ENCODE measurements at regions not wholly inside any gene's neighbourhood (a gene's known extent, or its start where the extent isn't known, plus 50 kb on each side); places are given as distances from the start of the nearest gene placed in this dataset.
"Not testable (repeated sequence)": the region's sequence is repeated elsewhere in the genome, so short reads cannot be mapped to it uniquely, and the experiment has no call there.

GRCh38 chr20:25879096-25879495 is 182.4 kb upstream of the ZNF337 start:
- H3K4me3 ChIP-seq (ENCODE audit: low read length, poor library complexity, severe bottlenecking); H3K4me1 ChIP-seq (ENCODE audit: insufficient read depth, low read length, poor library complexity, severe bottlenecking); H3F3A ChIP-seq (ENCODE audit: low read depth); H3K9me3 ChIP-seq (ENCODE audit: insufficient read depth, low read depth, low read length); H2AFZ ChIP-seq (ENCODE audit: low read length); H3K36me3 ChIP-seq (ENCODE audit: insufficient read depth, low read length); H3K79me2 ChIP-seq (ENCODE audit: insufficient read depth, low read length); H3K27me3 ChIP-seq (ENCODE audit: insufficient read depth, low read length, poor library complexity, severe bottlenecking); H3K9ac ChIP-seq (ENCODE audit: low read depth, low read length, poor library complexity, severe bottlenecking); H3K9me2 ChIP-seq (replicated peaks; ENCODE audit: low read depth, low read length); H4K20me1 ChIP-seq (ENCODE audit: insufficient read depth, low read length, poor library complexity, severe bottlenecking); H3K4me2 ChIP-seq (ENCODE audit: low read depth, low read length, poor library complexity, severe bottlenecking): not testable (repeated sequence)

DNA sequence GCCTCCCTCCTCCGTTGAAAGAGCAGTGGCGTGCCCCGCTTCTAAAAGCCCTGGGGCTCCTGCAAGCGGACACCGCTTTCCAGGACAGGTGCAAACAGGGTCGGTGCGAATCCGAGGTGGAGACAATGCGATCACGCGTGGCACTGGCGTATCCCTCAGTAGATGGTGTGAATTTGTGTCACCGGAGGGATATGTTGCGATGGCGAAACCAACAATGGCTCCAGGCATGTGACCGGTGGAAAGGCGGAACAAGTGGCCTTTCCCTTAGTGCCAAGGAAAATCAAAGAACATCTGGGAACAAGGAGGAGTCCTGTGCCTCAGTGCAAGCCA is 172.0 kb upstream of the ZNF337 start:
- H3K4me2 ChIP-seq (ENCODE audit: low read depth, low read length, poor library complexity, severe bottlenecking): not testable (repeated sequence)

GRCh38 chr20:25867776-25868649 is 171.4 kb upstream of the ZNF337 start:
- Histone ChIP-seq H4K20me1 (ENCODE audit: insufficient read depth, low read length, poor library complexity, severe bottlenecking) (no peaks in the 10 kb centered on the region), H3K4me1 (ENCODE audit: insufficient read depth, low read length, poor library complexity, severe bottlenecking) (no peaks in the 10 kb centered on the region), H3K4me3 (ENCODE audit: low read length, poor library complexity, severe bottlenecking) (peak overlapping the region; percentile 49), H2AFZ (ENCODE audit: low read length) (0 out of 2 replicates have a peak overlapping the region, but pooled peaks have one; percentile 64), H3K9me3 (ENCODE audit: insufficient read depth, low read depth, low read length) (no peaks in the 10 kb centered on the region), H3K9me2 (replicated peaks; ENCODE audit: low read depth, low read length) (no peaks in the 10 kb centered on the region), H3F3A (ENCODE audit: low read depth) (no peaks in the 10 kb centered on the region), H3K36me3 (ENCODE audit: insufficient read depth, low read length) (no peaks in the 10 kb centered on the region), H3K27me3 (ENCODE audit: insufficient read depth, low read length, poor library complexity, severe bottlenecking) (peaks cover 12% of the 10 kb centered on the region), H3K9ac (ENCODE audit: low read depth, low read length, poor library complexity, severe bottlenecking) (no peak overlapping the region), H3K79me2 (ENCODE audit: insufficient read depth, low read length) (no peaks in the 10 kb centered on the region), H3K4me2 (ENCODE audit: low read depth, low read length, poor library complexity, severe bottlenecking) (peak overlapping the region; percentile 58)
- TF ChIP-seq CTCF (conservative IDR thresholded peaks at IDR 0.05; ENCODE audit: low read length) (no peak), EZH2phosphoT487 (IDR thresholded peaks at IDR 0.05; ENCODE audit: borderline replicate concordance) (no peak)

More for the DNA sequence above, 172.0 kb upstream of the ZNF337 start:
- H3K4me1 ChIP-seq (ENCODE audit: insufficient read depth, low read length, poor library complexity, severe bottlenecking); H2AFZ ChIP-seq (ENCODE audit: low read length); H3K9me3 ChIP-seq (ENCODE audit: insufficient read depth, low read depth, low read length); H3F3A ChIP-seq (ENCODE audit: low read depth); H3K36me3 ChIP-seq (ENCODE audit: insufficient read depth, low read length); H4K20me1 ChIP-seq (ENCODE audit: insufficient read depth, low read length, poor library complexity, severe bottlenecking); H3K9me2 ChIP-seq (replicated peaks; ENCODE audit: low read depth, low read length); H3K9ac ChIP-seq (ENCODE audit: low read depth, low read length, poor library complexity, severe bottlenecking); H3K4me3 ChIP-seq (ENCODE audit: low read length, poor library complexity, severe bottlenecking); H3K79me2 ChIP-seq (ENCODE audit: insufficient read depth, low read length): not testable (repeated sequence)
- H3K27me3 ChIP-seq (ENCODE audit: insufficient read depth, low read length, poor library complexity, severe bottlenecking): peaks cover 11% of the 10 kb centered on the region

- not testable (repeated sequence) for H3K9me3 ChIP-seq (ENCODE audit: insufficient read depth, low read depth, low read length); H3K36me3 ChIP-seq (ENCODE audit: insufficient read depth, low read length); H3K4me3 ChIP-seq (ENCODE audit: low read length, poor library complexity, severe bottlenecking); H2AFZ ChIP-seq (ENCODE audit: low read length); H3K4me2 ChIP-seq (ENCODE audit: low read depth, low read length, poor library complexity, severe bottlenecking); H3K9ac ChIP-seq (ENCODE audit: low read depth, low read length, poor library complexity, severe bottlenecking); H3K79me2 ChIP-seq (ENCODE audit: insufficient read depth, low read length); H3F3A ChIP-seq (ENCODE audit: low read depth); H3K4me1 ChIP-seq (ENCODE audit: insufficient read depth, low read length, poor library complexity, severe bottlenecking); H4K20me1 ChIP-seq (ENCODE audit: insufficient read depth, low read length, poor library complexity, severe bottlenecking); H3K9me2 ChIP-seq (replicated peaks; ENCODE audit: low read depth, low read length)
- peaks cover 18% of the 10 kb centered on the region for H3K27me3 ChIP-seq (ENCODE audit: insufficient read depth, low read length, poor library complexity, severe bottlenecking)
Observed at GRCh38 chr20:25867015-25867775, 170.5 kb upstream of the ZNF337 start.

All from Loucy (cell line).